Fibroblast of the aortic adventitia (primary cell): ENCODE measurements at regions not wholly inside any gene's neighbourhood (a gene's known extent, or its start where the extent isn't known, plus 50 kb on each side); places are given as distances from the start of the nearest gene placed in this dataset.
A peak's percentile ranks its signal among the peaks of the same experiment; 100 is the strongest.

Source experiments
- DNase-seq: peaks from one replicate; pipeline ENCODE4 v3.0.0-alpha.2; 2010; ENCODE audit warnings: low read depth
- H3K4me3 ChIP-seq: 2 replicates; pipeline ENCODE4 v1.5.1; 2011; ENCODE audit warnings: low read depth, mild to moderate bottlenecking, control low read depth, low read length, moderate library complexity
- CTCF ChIP-seq: IDR thresholded peaks from 2 replicates; pipeline ENCODE4 v1.5.1; 2011; ENCODE audit warnings: mild to moderate bottlenecking, low read length, control low read depth, inconsistent platforms; ENCODE audit not compliant: insufficient read depth

- no peak overlapping the region for H3K4me3 ChIP-seq
- no peak for TF ChIP-seq CTCF
- no peak for DNase-seq
These were observed 105.6 kb upstream of the CDH10 start for GRCh38 chr5:24750355-24750754.

DNA sequence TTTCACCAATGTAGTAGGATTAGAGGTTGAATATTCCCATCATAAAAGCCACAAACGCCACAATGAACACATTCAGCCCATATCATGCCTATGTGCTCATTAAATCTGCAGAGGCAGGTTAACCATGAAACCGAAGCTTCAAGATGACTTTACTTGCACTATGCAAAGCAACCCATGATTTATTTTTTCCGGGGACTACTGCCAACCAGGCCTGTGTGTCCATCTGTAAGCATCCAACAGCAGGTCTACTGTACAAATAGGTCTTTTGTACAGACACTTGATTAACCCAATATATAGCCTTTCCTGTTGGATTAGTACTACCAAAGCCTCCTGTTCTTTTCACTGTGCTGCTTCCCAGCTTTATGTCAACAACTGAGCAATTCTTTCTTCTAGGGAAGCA, 104.9 kb upstream of the CDH10 start:
- DNase-seq, result peak; percentile 0
- no peak overlapping the region for H3K4me3 ChIP-seq
- TF ChIP-seq CTCF, result no peak

GRCh38 chr5:24747327-24747726, 102.5 kb upstream of the CDH10 start:
- TF ChIP-seq CTCF, result no peak
- H3K4me3 ChIP-seq, result no peak overlapping the region
- DNase-seq, result no peak

GRCh38 chr5:24742334-24742733, 97.6 kb upstream of the CDH10 start:
- no peak for TF ChIP-seq CTCF
- no peak for DNase-seq
- no peak overlapping the region for H3K4me3 ChIP-seq

GRCh38 chr5:24737163-24737562, 92.4 kb upstream of the CDH10 start:
- TF ChIP-seq CTCF, result no peak
- DNase-seq, result no peak
- no peak overlapping the region for H3K4me3 ChIP-seq

- no peak for TF ChIP-seq CTCF
- DNase-seq, result no peak
- H3K4me3 ChIP-seq, result no peak overlapping the region
These were observed 90.5 kb upstream of the CDH10 start for GRCh38 chr5:24735284-24735683.

GRCh38 chr5:24732184-24732583, 87.4 kb upstream of the CDH10 start:
- H3K4me3 ChIP-seq, result no peak overlapping the region
- TF ChIP-seq CTCF, result no peak
- DNase-seq, result no peak
